Fibroblast of mammary gland (primary cell): ENCODE measurements at regions not wholly inside any gene's neighbourhood (a gene's known extent, or its start where the extent isn't known, plus 50 kb on each side); places are given as distances from the start of the nearest gene placed in this dataset.
A peak's percentile ranks its signal among the peaks of the same experiment; 100 is the strongest.

ENCODE experiments used
- DNase-seq: peaks from one replicate; pipeline ENCODE4 v3.0.0-alpha.2; 2010; ENCODE audit warnings: low read depth
- H3K4me3 ChIP-seq: 2 replicates; pipeline ENCODE4 v1.5.1; 2011; ENCODE audit warnings: low read depth, mild to moderate bottlenecking, low read length, moderate library complexity; ENCODE audit not compliant: control insufficient read depth
- CTCF ChIP-seq: conservative IDR thresholded peaks from 2 replicates; pipeline ENCODE4 v1.5.1; 2011; ENCODE audit warnings: low read depth, low read length, inconsistent platforms; ENCODE audit not compliant: control insufficient read depth, insufficient read depth

GRCh38 chr14:56417173-56417572, 162.4 kb upstream of the TMEM260 start:
- TF ChIP-seq CTCF: no peak
- no peak overlapping the region for H3K4me3 ChIP-seq
- DNase-seq: no peak

GRCh38 chr14:56419750-56420149, 159.8 kb upstream of the TMEM260 start:
- H3K4me3 ChIP-seq: no peak overlapping the region
- TF ChIP-seq CTCF: no peak
- DNase-seq: no peak

- no peak for DNase-seq
- no peak overlapping the region for H3K4me3 ChIP-seq
- TF ChIP-seq CTCF: no peak
These were observed 157.4 kb upstream of the TMEM260 start for GRCh38 chr14:56422221-56422620.

GRCh38 chr14:56422703-56423213, 156.8 kb upstream of the TMEM260 start:
- peak; percentile 74 for DNase-seq
- no peak overlapping the region for H3K4me3 ChIP-seq
- TF ChIP-seq CTCF: peak; percentile 87

- peak; percentile 55 for DNase-seq
- no peak for TF ChIP-seq CTCF
- H3K4me3 ChIP-seq: no peak overlapping the region
These were observed 156.1 kb upstream of the TMEM260 start for GRCh38 chr14:56423544-56423943.

- no peak for DNase-seq
- TF ChIP-seq CTCF: no peak
These were observed 148.6 kb upstream of the TMEM260 start for GRCh38 chr14:56431013-56431412.

GRCh38 chr14:56449670-56450213, 129.9 kb upstream of the TMEM260 start:
- no peak for TF ChIP-seq CTCF
- no peak overlapping the region for H3K4me3 ChIP-seq
- DNase-seq: no peak

More at GRCh38 chr14:56431013-56431412, 148.6 kb upstream of the TMEM260 start:
- no peak overlapping the region for H3K4me3 ChIP-seq
